Suprapubic skin (tissue), 4 donors: ENCODE measurements at regions not wholly inside any gene's neighbourhood (a gene's known extent, or its start where the extent isn't known, plus 50 kb on each side); places are given as distances from the start of the nearest gene placed in this dataset.

Source experiments
- DNase-seq, 2 donors: peaks; one replicate each; pipeline ENCODE4 v3.0.0-alpha.2; 2019; ENCODE audit warnings: low spot score in 2 of 2
- H3K27ac ChIP-seq: fragments of 200-600 bp; sonication (generic); one replicate; pipeline ENCODE4 v1.5.1; 2019
- H3K27me3 ChIP-seq: fragments of 200-600 bp; sonication (generic); one replicate; pipeline ENCODE4 v1.5.1; 2019
- H3K36me3 ChIP-seq: fragments of 200-600 bp; sonication (generic); one replicate; pipeline ENCODE4 v1.5.1; 2019
- H3K4me1 ChIP-seq: fragments of 200-600 bp; sonication (generic); one replicate; pipeline ENCODE4 v1.5.1; 2019
- H3K4me3 ChIP-seq: fragments of 200-600 bp; sonication (generic); one replicate; pipeline ENCODE4 v1.5.1; 2019; ENCODE audit warnings: mild to moderate bottlenecking
- H3K9me3 ChIP-seq: fragments of 200-600 bp; sonication (generic); one replicate; pipeline ENCODE4 v1.5.1; 2019
- CTCF ChIP-seq, 2 donors: fragments of 200-600 bp in 1 of 2; fragments of 450-650 bp in 1 of 2; sonication (generic) in 1 of 2; IDR thresholded peaks; one replicate each; pipeline ENCODE4 v1.5.1; 2016 to 2019; ENCODE audit warnings: antibody characterized with exemption in 2 of 2, mild to moderate bottlenecking in 1 of 2, moderate library complexity in 1 of 2
- EP300 ChIP-seq: sonication (generic); formaldehyde crosslinking; IDR thresholded peaks from one replicate; pipeline ENCODE4 v1.6.1; 2017; ENCODE audit warnings: antibody characterized with exemption
- POLR2A ChIP-seq, 2 donors: fragments of 450-650 bp; IDR thresholded peaks; one replicate each; pipeline ENCODE4 v1.6.1; 2017; ENCODE audit warnings: antibody characterized with exemption in 2 of 2, mild to moderate bottlenecking in 2 of 2, moderate library complexity in 2 of 2
- POLR2AphosphoS5 ChIP-seq, 3 donors: sonication (generic); formaldehyde crosslinking; IDR thresholded peaks; one replicate each; pipeline ENCODE4 v1.6.1; 2017; ENCODE audit warnings: antibody characterized with exemption in 3 of 3
- WGBS: methylation state at CpG from one replicate; pipeline ENCODE4 v1.1.5; 2018; 5-methylcytosine and 5-hydroxymethylcytosine counted together

GRCh38 chr13:110773480-110773879 lies 60.0 kb downstream of the ING1 start:
- H3K27ac ChIP-seq: no peak overlapping the region
- no peaks in the 10 kb centered on the region for H3K9me3 ChIP-seq
- peaks cover 10% of the 10 kb centered on the region for H3K27me3 ChIP-seq
- no peak for DNase-seq
- 88% methylated on average over 7 of the region's 7 CpGs for WGBS
- no peaks in the 10 kb centered on the region for H3K4me1 ChIP-seq
- no peaks in the 10 kb centered on the region for H3K36me3 ChIP-seq
- TF ChIP-seq POLR2AphosphoS5 (IDR thresholded peaks at IDR 0.05): no peak
- TF ChIP-seq CTCF (IDR thresholded peaks at IDR 0.05): no peak
- no peak for TF ChIP-seq EP300
- TF ChIP-seq POLR2A (IDR thresholded peaks at IDR 0.05): no peak
- H3K4me3 ChIP-seq: no peak overlapping the region

GRCh38 chr13:110774051-110774450 lies 60.6 kb downstream of the ING1 start:
- Histone ChIP-seq H3K27ac (no peak overlapping the region), H3K9me3 (no peaks in the 10 kb centered on the region), H3K27me3 (peaks cover 10% of the 10 kb centered on the region), H3K4me1 (no peaks in the 10 kb centered on the region), H3K4me3 (no peak overlapping the region), H3K36me3 (no peaks in the 10 kb centered on the region)
- WGBS: 94% methylated on average over 1 of the region's 1 CpG
- DNase-seq: no peak
- no peak for TF ChIP-seq EP300
- TF ChIP-seq POLR2A (IDR thresholded peaks at IDR 0.05): no peak
- TF ChIP-seq CTCF (IDR thresholded peaks at IDR 0.05): no peak
- TF ChIP-seq POLR2AphosphoS5 (IDR thresholded peaks at IDR 0.05): no peak

DNA sequence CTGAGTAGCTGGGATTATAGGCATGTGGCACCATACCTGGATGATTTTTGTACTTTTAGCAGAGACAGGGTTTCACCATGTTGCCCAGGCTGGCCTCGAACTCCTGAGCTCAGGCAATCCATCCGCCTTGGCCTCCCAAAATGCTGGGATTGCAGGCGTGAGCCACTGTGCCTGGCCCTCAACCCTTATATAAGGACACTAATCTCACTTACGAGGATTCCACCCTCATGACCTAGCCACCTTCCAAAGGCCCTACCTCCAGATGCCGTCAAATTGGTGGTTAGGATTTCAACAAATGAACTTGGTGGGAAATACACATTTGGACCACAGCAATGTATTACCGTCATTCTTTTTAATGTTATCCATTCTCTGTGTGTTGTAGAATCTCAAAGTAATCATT lies 61.0 kb downstream of the ING1 start:
- Histone ChIP-seq H3K27ac (no peak overlapping the region), H3K36me3 (no peaks in the 10 kb centered on the region), H3K4me1 (no peaks in the 10 kb centered on the region), H3K27me3 (peaks cover 10% of the 10 kb centered on the region), H3K4me3 (no peak overlapping the region), H3K9me3 (no peaks in the 10 kb centered on the region)
- no peak for DNase-seq
- TF ChIP-seq CTCF (IDR thresholded peaks at IDR 0.05) (no peak), POLR2AphosphoS5 (IDR thresholded peaks at IDR 0.05) (no peak), POLR2A (IDR thresholded peaks at IDR 0.05) (no peak), EP300 (no peak)
- 94% methylated on average over 6 of the region's 6 CpGs for WGBS

- WGBS: 86% methylated on average over 5 of the region's 5 CpGs
- no peak for DNase-seq
- Histone ChIP-seq H3K4me1 (no peaks in the 10 kb centered on the region), H3K27ac (no peak overlapping the region), H3K27me3 (peaks cover 5% of the 10 kb centered on the region), H3K36me3 (no peaks in the 10 kb centered on the region), H3K4me3 (no peak overlapping the region), H3K9me3 (no peaks in the 10 kb centered on the region)
- TF ChIP-seq CTCF (IDR thresholded peaks at IDR 0.05) (no peak), POLR2A (IDR thresholded peaks at IDR 0.05) (no peak), POLR2AphosphoS5 (IDR thresholded peaks at IDR 0.05) (no peak), EP300 (no peak)
Measured at GRCh38 chr13:110775576-110775975, 62.1 kb downstream of the ING1 start.

DNA sequence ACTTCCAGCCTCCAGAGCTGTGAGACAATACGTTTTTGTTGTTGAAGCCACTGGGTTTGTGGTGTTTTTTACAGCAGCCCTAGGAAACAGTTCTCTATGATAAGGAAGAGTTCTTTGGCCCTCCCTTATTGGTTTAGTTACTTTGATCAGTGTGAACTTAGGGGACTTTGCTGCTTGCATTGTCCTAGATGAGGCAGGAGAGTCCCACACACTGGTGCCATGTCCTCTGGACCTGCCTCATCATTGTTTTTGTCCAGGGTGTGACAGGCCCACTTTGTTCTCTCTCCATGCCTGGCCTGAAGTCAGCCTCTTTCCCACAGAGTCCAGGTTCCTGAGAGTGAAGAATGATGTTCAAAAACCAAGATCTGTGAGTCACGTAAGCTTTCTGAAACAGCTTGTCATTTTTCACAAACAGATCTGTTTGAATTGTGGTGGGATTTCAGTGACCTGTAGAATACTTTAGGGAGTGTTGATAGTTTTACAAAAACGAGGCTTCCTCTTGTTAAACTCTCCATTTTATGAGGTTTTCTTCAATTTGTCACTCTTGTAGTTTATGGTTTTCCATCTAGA lies 63.8 kb downstream of the ING1 start:
- TF ChIP-seq CTCF (IDR thresholded peaks at IDR 0.05) (no peak), POLR2A (IDR thresholded peaks at IDR 0.05) (no peak)
- H3K36me3 ChIP-seq: no peaks in the 10 kb centered on the region
- H3K27ac ChIP-seq: no peak overlapping the region
- peaks cover 3% of the 10 kb centered on the region for H3K27me3 ChIP-seq
- H3K4me3 ChIP-seq: no peak overlapping the region
- H3K9me3 ChIP-seq: no peaks in the 10 kb centered on the region
- no peaks in the 10 kb centered on the region for H3K4me1 ChIP-seq
- 80% methylated on average over 3 of the region's 3 CpGs for WGBS
- no peak for DNase-seq
